ENCODE measurements at regions not wholly inside any gene's neighbourhood (a gene's known extent, or its start where the extent isn't known, plus 50 kb on each side); places are given as distances from the start of the nearest gene placed in this dataset.

GRCh38 chr13:91153372-91153771, 194.1 kb upstream of the MIR17HG start:
- FAIRE-seq = peak; percentile 58
- DNase-seq (ENCODE audit: insufficient read length, low spot score) = no peak
- TF ChIP-seq CTCF (IDR thresholded peaks at IDR 0.05; ENCODE audit: insufficient read depth, missing control alignments) = no peak

GRCh38 chr13:91154558-91155353, 192.7 kb upstream of the MIR17HG start:
- FAIRE-seq = no peak
- DNase-seq (ENCODE audit: insufficient read length, low spot score) = no peak

GRCh38 chr13:91155512-91156114, 191.9 kb upstream of the MIR17HG start:
- FAIRE-seq = no peak
- no peak for DNase-seq (ENCODE audit: insufficient read length, low spot score)
- TF ChIP-seq CTCF (IDR thresholded peaks at IDR 0.05; ENCODE audit: insufficient read depth, missing control alignments) = no peak

More at GRCh38 chr13:91154558-91155353, 192.7 kb upstream of the MIR17HG start:
- TF ChIP-seq CTCF (IDR thresholded peaks at IDR 0.05; ENCODE audit: insufficient read depth, missing control alignments) = no peak

GRCh38 chr13:91157273-91158016, 190.0 kb upstream of the MIR17HG start:
- FAIRE-seq = no peak
- no peak for DNase-seq (ENCODE audit: insufficient read length, low spot score)
- TF ChIP-seq CTCF (IDR thresholded peaks at IDR 0.05; ENCODE audit: insufficient read depth, missing control alignments) = no peak

GRCh38 chr13:91158017-91158395, 189.5 kb upstream of the MIR17HG start:
- TF ChIP-seq CTCF (IDR thresholded peaks at IDR 0.05; ENCODE audit: insufficient read depth, missing control alignments) = peak; percentile 34
- FAIRE-seq (no peak), DNase-seq (ENCODE audit: insufficient read length, low spot score) (no peak)

GRCh38 chr13:91162180-91162579, 185.3 kb upstream of the MIR17HG start:
- peak; percentile 17 for TF ChIP-seq CTCF (IDR thresholded peaks at IDR 0.05; ENCODE audit: insufficient read depth, missing control alignments)
- FAIRE-seq (no peak), DNase-seq (ENCODE audit: insufficient read length, low spot score) (no peak)
